ENCODE measurements at regions not wholly inside any gene's neighbourhood (a gene's known extent, or its start where the extent isn't known, plus 50 kb on each side); places are given as distances from the start of the nearest gene placed in this dataset.

DNA sequence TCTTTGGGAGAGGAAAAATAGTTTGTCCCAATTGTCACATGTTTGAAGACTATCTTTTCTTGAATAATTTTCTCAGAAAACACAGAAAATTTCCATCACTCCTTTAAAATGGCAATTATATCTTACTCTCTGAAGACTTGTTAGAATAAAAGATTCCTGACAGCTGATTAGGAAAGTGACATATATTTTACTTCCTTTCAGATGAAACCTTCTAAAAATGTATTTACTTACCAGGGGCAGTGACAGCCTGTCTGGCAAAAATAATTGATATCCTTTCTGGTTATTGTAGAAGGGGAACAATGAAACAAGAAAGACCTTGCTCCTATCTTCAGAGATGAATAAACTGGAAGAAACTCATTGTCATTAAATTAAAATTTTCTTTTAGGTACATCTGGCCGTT lies 483.3 kb upstream of the GOLIM4 start:
- H4K8ac ChIP-seq (ENCODE audit: low read depth in 2 of 2, low read length in 2 of 2), result no peak overlapping the region
- H3K14ac ChIP-seq (replicated peaks; ENCODE audit: low read depth, low read length), result no peak overlapping the region
- H3K23ac ChIP-seq (ENCODE audit: low read depth, low read length), result no peak overlapping the region
- no peak overlapping the region for H3K56ac ChIP-seq (ENCODE audit: extremely low read depth, insufficient read depth, low read length)
- WGBS, 2 experiments (ENCODE audit: extremely low coverage in 2 of 2, insufficient read length in 1 of 2), result no CpG with 5 or more reads among the region's 1 CpG
- H4K91ac ChIP-seq (ENCODE audit: insufficient read depth, low read depth, low read length), result no peak overlapping the region
- no peak overlapping the region for H2BK120ac ChIP-seq (ENCODE audit: low read depth, low read length)
- H3K18ac ChIP-seq (ENCODE audit: low read depth, low read length), result no peak overlapping the region
- in situ Hi-C loops (cut with MboI; ENCODE audit: low sequenced_read_pairs), result no loop called here
- no peak for ATAC-seq (ENCODE audit: low read depth)
- BruUV-seq (replicated peaks), result no TSS peak
- H3K36me3 ChIP-seq (ENCODE audit: control insufficient read depth, insufficient read depth, low read length), result no peaks in the 10 kb centered on the region
- H2BK15ac ChIP-seq (ENCODE audit: low read depth, low read length), result no peak overlapping the region
- H2AFZ ChIP-seq (replicated peaks; ENCODE audit: low read length, poor library complexity), result no peak overlapping the region
- H3K4me1 ChIP-seq (ENCODE audit: control insufficient read depth, insufficient read depth, low read length), result no peaks in the 10 kb centered on the region
- H4K5ac ChIP-seq (ENCODE audit: low read depth, low read length), result no peak overlapping the region
- POLR2A ChIA-PET (ENCODE audit: unreplicated experiment), result no interaction called here
- H3K4me2 ChIP-seq (ENCODE audit: low read depth, low read length), result no peak overlapping the region
- H3K9ac ChIP-seq (ENCODE audit: low read depth, low read length), result no peak overlapping the region
- H2BK5ac ChIP-seq (ENCODE audit: low read depth, low read length, poor library complexity, severe bottlenecking), result no peak overlapping the region
- H2AK5ac ChIP-seq (ENCODE audit: low read depth, low read length), result no peak overlapping the region
- H3K4ac ChIP-seq (ENCODE audit: low read depth, low read length), result no peak overlapping the region
- dilution Hi-C loops (cut with HindIII; ENCODE audit: low sequenced_read_pairs, unreplicated experiment), result no loop called here
- no peaks in the 10 kb centered on the region for H4K20me1 ChIP-seq (ENCODE audit: insufficient read depth, low read length)
- intact Hi-C loops (cut with micrococcal nuclease), result no loop called here
- H3K9me3 ChIP-seq (ENCODE audit: control insufficient read depth, insufficient read depth, low read length), result no peaks in the 10 kb centered on the region
- no peak overlapping the region for H2AK9ac ChIP-seq (replicated peaks; ENCODE audit: low read depth, low read length, poor library complexity)
- no peak overlapping the region for H3K4me3 ChIP-seq (ENCODE audit: insufficient read depth, low read depth, low read length)
- TF ChIP-seq NFE2L2 (IDR thresholded peaks at IDR 0.05; ENCODE audit: low read depth, low read length) (no peak), USF2 (IDR thresholded peaks at IDR 0.05; ENCODE audit: low read depth, low read length) (no peak), BHLHE40 (IDR thresholded peaks at IDR 0.05; ENCODE audit: low read depth, low read length) (no peak), RFX5 (IDR thresholded peaks at IDR 0.05; ENCODE audit: low read depth, low read length) (no peak), POLR2A (IDR thresholded peaks at IDR 0.05; ENCODE audit: low read depth, low read length) (no peak), SMC3 (IDR thresholded peaks at IDR 0.05; ENCODE audit: low read depth, low read length) (no peak), RAD21 (IDR thresholded peaks at IDR 0.05; ENCODE audit: low read length) (no peak), CHD1 (IDR thresholded peaks at IDR 0.05; ENCODE audit: low read depth, low read length) (no peak), FOS (IDR thresholded peaks at IDR 0.05; ENCODE audit: low read depth, low read length) (no peak), ELK1 (IDR thresholded peaks at IDR 0.05; ENCODE audit: borderline replicate concordance, low read depth, low read length) (no peak), MAFK (IDR thresholded peaks at IDR 0.05; ENCODE audit: low read depth, low read length) (no peak), CEBPB (IDR thresholded peaks at IDR 0.05; ENCODE audit: low read depth, low read length) (no peak), MXI1 (IDR thresholded peaks at IDR 0.05; ENCODE audit: borderline replicate concordance, low read depth, low read length) (no peak), RCOR1 (IDR thresholded peaks at IDR 0.05; ENCODE audit: insufficient replicate concordance, low read length) (no peak), MAZ (IDR thresholded peaks at IDR 0.05; ENCODE audit: borderline replicate concordance, low read depth, low read length) (no peak), CTCF (conservative IDR thresholded peaks at IDR 0.05; ENCODE audit: low read depth, low read length) (no peak)
- CTCF ChIA-PET, result no interaction called here
- DNase-seq, result no peak
- H3K27me3 ChIP-seq (ENCODE audit: control insufficient read depth, insufficient read depth, low read length), result no peaks in the 10 kb centered on the region
- no peak overlapping the region for H3K27ac ChIP-seq (ENCODE audit: insufficient read depth, low read length)
- no peaks in the 10 kb centered on the region for H3K9me1 ChIP-seq (ENCODE audit: insufficient read depth, low read length)
- H3K79me1 ChIP-seq (ENCODE audit: low read depth in 1 of 2, low read length in 2 of 2), result no peaks in the 10 kb centered on the region
- no peak overlapping the region for H2BK20ac ChIP-seq (ENCODE audit: low read depth, low read length)
